ENCODE measurements at regions not wholly inside any gene's neighbourhood (a gene's known extent, or its start where the extent isn't known, plus 50 kb on each side); places are given as distances from the start of the nearest gene placed in this dataset.

GRCh38 chr16:85498607-85499006 lies 114.5 kb upstream of the GSE1 start:
- intact Hi-C loops (cut with DNase I, micrococcal nuclease): no loop called here
- ATAC-seq: peak; percentile 28
- DNase-seq: peak in 1 of 2 donors; percentile 59

DNA sequence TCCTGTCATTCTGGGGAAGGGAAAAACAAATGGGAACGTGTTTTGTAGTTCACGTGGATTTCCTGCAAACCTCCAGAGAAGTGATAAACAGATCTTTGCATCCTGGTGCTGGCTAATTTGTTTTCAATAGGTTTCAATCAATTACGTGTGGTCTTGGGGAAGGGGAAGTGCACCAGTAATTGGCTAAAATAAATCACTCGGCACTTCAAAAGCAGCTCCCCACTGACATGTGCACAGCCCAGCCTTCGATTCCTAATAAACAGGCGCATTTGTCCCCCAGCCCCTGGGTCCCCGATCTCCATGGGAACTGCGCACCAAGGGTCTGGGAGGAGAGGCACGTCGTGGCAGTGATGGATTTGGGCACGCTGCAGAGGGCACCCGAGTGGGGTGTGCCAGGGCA lies 112.9 kb upstream of the GSE1 start:
- DNase-seq (no peak), ATAC-seq (no peak)
- intact Hi-C loops (cut with DNase I, micrococcal nuclease): no loop called here

- ATAC-seq: no peak
- intact Hi-C loops (cut with DNase I, micrococcal nuclease): no loop called here
- no peak for DNase-seq
Measured at GRCh38 chr16:85501900-85502299, 111.2 kb upstream of the GSE1 start.

GRCh38 chr16:85502357-85502756 lies 110.8 kb upstream of the GSE1 start:
- ATAC-seq: no peak
- intact Hi-C loops (cut with DNase I, micrococcal nuclease): no loop called here
- DNase-seq: no peak

GRCh38 chr16:85503679-85504231 lies 109.4 kb upstream of the GSE1 start:
- DNase-seq: no peak
- no peak for ATAC-seq
- intact Hi-C loops (cut with DNase I, micrococcal nuclease): no loop called here

DNA sequence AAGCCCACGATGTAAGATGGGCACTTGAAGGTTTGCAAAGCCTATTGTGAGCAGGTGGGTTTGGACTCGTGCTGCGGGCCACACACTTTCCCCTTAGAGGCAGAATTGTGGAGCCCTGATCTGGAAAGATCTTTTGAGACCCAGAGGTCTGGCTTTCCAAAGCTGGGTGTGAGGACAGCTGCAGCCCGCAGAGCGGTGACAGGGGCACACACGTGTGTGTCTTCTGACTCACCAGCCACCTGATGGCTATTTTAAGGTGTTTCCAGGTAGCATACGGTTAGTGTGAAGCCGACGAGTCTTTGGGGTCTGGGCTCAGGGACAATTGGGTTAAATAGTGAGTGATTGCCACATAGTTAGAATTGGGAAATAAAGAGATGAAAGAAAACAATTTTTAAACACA lies 108.9 kb upstream of the GSE1 start:
- no peak for ATAC-seq

DNA sequence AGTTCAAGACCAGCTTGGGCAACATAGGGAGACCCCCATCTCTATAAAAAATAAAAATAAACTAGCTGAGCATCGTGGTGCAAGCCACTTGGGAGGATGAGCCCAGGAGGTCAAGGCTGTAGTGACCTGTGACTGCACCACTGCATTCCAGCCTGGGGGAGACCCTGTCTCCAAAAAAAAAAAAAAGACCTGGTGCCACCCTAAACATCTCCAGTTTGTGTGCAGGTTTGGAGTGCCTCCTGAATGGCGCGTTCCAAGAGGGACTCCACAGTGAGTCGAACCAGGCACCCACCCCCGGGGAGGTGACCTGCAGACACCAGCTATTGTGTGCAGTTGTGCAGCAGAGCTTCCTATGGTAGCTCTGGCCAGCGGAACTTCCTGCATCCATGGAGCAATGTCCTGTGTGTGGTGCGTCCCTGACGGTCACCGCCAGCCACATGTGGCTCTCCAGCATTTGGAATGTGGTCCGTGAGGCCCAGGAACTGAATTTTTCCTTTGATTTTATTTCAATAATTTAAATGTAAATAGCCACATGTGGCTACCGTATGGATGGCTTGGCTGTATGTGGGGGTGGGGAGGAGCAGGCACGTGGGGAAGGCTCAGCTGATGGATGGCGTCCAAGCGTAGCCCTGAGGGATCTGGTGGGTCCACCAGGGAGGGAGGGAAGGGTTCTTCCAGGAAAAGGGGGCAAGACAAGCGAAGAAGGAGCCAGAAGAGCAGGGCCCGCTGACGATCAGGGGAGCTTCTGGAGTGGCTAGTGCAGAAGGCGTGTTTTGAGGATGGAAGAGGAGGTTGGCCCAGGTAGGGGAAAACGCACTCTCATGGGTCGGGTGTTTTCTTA lies 107.1 kb upstream of the GSE1 start:
- ATAC-seq: no peak
- intact Hi-C loops (cut with DNase I, micrococcal nuclease): no loop called here
- DNase-seq: no peak

More for the DNA sequence above, 108.9 kb upstream of the GSE1 start:
- no peak for DNase-seq
- intact Hi-C loops (cut with DNase I, micrococcal nuclease): no loop called here

DNA sequence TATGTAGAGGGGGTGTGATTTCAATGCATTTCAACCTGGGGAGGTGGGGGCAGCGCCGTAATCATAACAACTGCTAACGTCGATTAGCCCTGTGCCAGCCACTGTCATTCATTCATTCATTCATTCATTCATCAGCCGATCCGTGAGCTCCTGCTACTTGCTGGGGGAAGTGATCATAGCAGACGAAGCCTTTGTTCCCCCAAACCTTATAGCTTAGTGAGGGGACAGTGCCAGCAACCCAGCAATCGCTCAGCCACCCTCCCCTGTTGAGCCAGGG lies 106.5 kb upstream of the GSE1 start:
- intact Hi-C loops (cut with DNase I, micrococcal nuclease): no loop called here
- DNase-seq: no peak
- no peak for ATAC-seq

GRCh38 chr16:85507342-85507741 lies 105.8 kb upstream of the GSE1 start:
- intact Hi-C loops (cut with DNase I, micrococcal nuclease): no loop called here
- DNase-seq (no peak), ATAC-seq (no peak)

- intact Hi-C loops (cut with DNase I, micrococcal nuclease): no loop called here
- ATAC-seq: no peak
Measured at GRCh38 chr16:85508388-85508787, 104.7 kb upstream of the GSE1 start.

DNA sequence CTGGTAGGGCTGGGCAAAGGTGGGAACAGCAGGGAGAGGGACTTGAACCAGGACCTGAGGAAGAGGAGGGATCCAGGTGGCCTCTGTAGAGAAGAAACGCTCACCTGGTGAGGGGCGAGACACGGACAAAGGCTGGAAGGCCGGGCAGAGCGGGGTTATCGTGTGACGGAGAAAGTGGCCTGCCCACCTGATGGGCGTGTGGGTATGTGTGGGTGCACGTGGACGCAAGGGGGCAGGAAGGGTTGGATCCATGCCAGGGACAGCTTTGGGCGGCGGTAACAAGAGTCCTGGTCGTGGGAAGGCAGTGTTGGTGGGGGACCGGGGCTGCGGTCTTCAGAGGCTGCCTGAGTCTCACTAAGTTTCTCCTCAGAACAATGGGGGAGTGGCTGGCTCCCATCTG lies 104.1 kb upstream of the GSE1 start:
- intact Hi-C loops (cut with DNase I, micrococcal nuclease): no loop called here
- no peak for DNase-seq
- no peak for ATAC-seq

More at GRCh38 chr16:85508388-85508787, 104.7 kb upstream of the GSE1 start:
- no peak for DNase-seq

GRCh38 chr16:85510041-85510659 lies 103.0 kb upstream of the GSE1 start:
- ATAC-seq: no peak
- intact Hi-C loops (cut with DNase I, micrococcal nuclease): no loop called here
- DNase-seq: no peak

- intact Hi-C loops (cut with DNase I, micrococcal nuclease): no loop called here
- DNase-seq: no peak
- ATAC-seq: no peak
Measured at GRCh38 chr16:85511938-85512807, 100.9 kb upstream of the GSE1 start.

DNA sequence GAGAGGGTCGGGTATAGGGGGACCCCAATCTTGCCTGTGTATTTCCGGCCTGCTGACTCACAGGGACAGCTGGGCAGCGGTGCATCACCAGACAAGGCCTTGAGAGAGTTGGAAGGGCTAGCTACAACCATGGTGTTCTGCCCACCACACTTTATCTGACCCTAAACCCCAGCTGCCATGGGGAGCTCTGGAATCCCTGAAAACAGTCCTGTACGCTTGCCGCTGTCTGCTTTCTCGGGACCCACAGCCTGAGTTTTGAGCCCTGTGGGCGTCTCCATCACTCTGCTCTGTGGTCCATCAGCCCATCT lies 100.4 kb upstream of the GSE1 start:
- intact Hi-C loops (cut with DNase I, micrococcal nuclease): no loop called here
- no peak for DNase-seq
- no peak for ATAC-seq

DNA sequence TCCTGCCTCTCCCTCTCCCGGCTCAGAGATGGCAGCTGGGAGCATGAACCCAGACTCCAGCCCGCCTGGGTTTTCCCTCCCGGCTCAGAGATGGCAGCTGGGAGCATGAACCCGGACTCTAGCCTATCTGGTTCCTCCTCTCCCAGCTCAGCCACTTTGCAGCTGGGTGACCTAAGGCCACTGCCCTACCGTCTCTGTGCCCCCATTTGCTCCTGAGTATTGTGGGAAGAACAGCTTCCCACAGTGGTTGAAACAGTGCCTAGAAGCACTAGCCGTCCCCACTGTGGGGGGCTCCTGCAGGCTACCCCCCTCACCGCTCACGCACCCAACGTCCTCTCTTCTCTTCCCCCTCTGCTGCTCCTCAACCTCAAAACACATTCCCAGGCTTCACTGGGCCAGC lies 99.9 kb upstream of the GSE1 start:
- intact Hi-C loops (cut with DNase I, micrococcal nuclease): no loop called here
- DNase-seq: no peak
- ATAC-seq: no peak

GRCh38 chr16:85513649-85514048 lies 99.5 kb upstream of the GSE1 start:
- intact Hi-C loops (cut with DNase I, micrococcal nuclease): no loop called here
- DNase-seq: no peak
- no peak for ATAC-seq

DNA sequence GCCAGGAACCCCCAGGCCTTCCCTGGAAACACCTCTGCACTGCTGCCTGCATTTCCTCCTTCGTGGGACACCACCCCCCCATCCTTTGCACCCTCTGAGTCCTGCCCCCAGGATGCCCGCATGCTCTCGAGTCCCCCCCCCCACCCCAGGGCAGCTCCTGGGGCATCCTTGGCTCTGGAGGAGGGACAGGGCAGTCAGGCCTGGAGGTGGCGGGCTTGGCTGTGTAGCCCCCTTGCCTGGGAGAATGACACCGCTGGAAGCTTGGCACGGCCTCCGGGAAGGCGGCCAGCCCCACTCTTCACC lies 98.9 kb upstream of the GSE1 start:
- intact Hi-C loops (cut with DNase I, micrococcal nuclease): no loop called here
- DNase-seq (no peak), ATAC-seq (no peak)

- peak; percentile 62 for ATAC-seq
- peak in 1 of 2 donors; percentile 62 for DNase-seq
- intact Hi-C loops (cut with DNase I, micrococcal nuclease): no loop called here
Measured at GRCh38 chr16:85514598-85515318, 98.4 kb upstream of the GSE1 start.

- ATAC-seq: no peak
- intact Hi-C loops (cut with DNase I, micrococcal nuclease): no loop called here
Measured at GRCh38 chr16:85515319-85515745, 97.8 kb upstream of the GSE1 start.

More at GRCh38 chr16:85515319-85515745, 97.8 kb upstream of the GSE1 start:
- no peak for DNase-seq

All from left colon (tissue), 2 donors.